Activated T-cell treated with anti-CD3 and anti-CD28 coated beads for 48 hours (primary cell): ENCODE measurements at regions not wholly inside any gene's neighbourhood (a gene's known extent, or its start where the extent isn't known, plus 50 kb on each side); places are given as distances from the start of the nearest gene placed in this dataset.

ENCODE experiments used
- DNase-seq: peaks from one replicate; pipeline ENCODE4 v3.0.0-alpha.2; 2020; ENCODE audit warnings: low read depth

DNA sequence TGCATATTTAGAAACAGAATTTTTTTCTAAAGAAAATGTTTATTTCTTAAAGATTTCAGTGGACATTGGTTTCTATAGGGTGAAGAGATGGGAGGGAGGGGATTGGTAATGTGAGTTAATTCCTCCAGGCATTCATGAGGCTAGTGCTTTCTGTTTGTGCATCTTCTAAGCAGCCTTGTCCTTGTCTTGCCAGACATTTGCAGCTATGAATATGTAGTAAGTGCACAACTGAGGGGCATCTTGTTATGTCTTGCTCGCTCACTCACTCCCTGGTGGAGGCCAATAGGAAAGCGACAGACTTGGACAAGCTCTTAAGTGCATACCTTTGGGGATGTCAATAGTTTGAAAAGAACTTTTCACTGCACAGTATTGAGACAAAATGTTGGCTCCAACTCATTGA, 92.5 kb upstream of the ATP10A start:
- no peak for DNase-seq

- no peak for DNase-seq
Measured at GRCh38 chr15:25954398-25954797, 91.3 kb upstream of the ATP10A start.

DNA sequence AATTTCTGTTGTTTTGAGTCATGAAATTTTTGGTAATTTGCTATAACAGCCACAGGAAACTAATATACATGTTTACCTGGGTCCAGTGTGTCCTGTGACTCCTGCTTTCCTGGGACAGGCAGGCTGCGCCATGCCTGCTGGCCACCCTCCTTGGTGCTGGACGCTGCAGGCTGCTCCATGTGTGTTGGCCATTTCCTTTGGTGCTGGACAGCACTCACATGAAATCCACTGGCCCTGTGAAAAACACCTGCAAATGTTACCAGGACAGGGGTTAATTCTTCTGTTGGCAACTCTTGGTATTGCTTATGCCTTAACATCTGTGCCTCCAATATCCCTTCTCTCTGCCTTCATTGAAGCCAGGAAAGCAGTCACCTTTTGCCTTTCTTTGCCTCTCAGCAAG, 86.9 kb upstream of the ATP10A start:
- DNase-seq: no peak

- no peak for DNase-seq
Measured at GRCh38 chr15:25947323-25948314, 84.5 kb upstream of the ATP10A start.

GRCh38 chr15:25946241-25946805, 83.2 kb upstream of the ATP10A start:
- no peak for DNase-seq

- DNase-seq: no peak
Measured at GRCh38 chr15:25944386-25944785, 81.3 kb upstream of the ATP10A start.

- DNase-seq: no peak
Measured at GRCh38 chr15:25943831-25944230, 80.7 kb upstream of the ATP10A start.

- DNase-seq: no peak
Measured at GRCh38 chr15:25939122-25939521, 76.0 kb upstream of the ATP10A start.

- DNase-seq: no peak
Measured at GRCh38 chr15:25937796-25938195, 74.7 kb upstream of the ATP10A start.

DNA sequence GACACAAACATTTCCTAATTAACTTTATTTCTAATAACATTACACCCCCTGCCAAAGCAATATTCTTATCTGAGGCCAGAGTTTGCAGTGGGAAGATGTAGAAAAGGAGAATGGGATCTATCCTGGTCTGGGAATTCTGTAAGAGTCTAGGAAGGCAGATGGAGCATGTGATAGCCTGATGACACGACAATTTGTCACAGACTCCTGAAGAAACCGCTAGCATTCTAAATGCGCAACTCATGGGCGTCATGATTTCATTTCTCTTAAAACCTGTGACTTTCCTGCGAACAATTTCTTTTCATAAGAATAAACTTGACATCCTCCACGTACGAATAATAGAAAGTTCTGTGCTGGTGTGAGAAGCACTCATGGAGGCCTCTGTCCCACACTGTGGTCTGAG, 72.9 kb upstream of the ATP10A start:
- no peak for DNase-seq

DNA sequence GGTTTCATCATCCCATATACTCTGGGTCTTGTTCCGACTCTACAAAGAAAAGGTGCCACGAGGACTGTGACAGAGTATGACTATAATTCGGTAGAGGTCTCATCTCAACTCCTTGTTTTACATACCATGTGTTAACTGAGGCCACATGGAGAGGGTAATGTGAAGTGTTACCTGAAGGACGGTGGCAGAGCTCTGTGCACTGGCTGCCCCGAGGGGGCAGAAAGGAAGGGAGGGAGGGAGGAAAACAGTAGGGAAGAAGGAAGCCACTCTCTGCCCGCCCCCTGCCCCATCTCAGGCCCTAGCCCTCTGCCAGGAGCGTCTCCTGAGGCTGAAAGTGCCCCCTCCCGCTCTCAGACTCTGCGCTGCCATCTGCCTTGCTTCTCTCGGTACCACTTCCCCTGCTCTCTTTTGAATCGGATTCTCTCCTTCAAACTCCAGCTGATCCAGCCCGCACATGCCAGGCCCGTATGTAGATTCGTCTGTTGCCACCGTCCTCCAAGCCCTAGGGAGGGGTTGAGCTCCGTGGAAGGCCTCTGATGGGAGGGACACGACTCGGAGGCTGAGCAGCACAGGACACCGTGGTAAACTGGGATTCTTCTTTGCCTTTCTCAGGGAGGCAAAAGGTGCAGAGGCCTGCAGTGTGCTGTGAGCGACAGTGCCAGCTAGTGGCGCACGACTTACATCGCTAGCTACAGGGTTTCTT, 70.5 kb upstream of the ATP10A start:
- peak; percentile 55 for DNase-seq

GRCh38 chr15:25932696-25933095, 69.6 kb upstream of the ATP10A start:
- DNase-seq: no peak

GRCh38 chr15:25931851-25932250, 68.7 kb upstream of the ATP10A start:
- no peak for DNase-seq

DNA sequence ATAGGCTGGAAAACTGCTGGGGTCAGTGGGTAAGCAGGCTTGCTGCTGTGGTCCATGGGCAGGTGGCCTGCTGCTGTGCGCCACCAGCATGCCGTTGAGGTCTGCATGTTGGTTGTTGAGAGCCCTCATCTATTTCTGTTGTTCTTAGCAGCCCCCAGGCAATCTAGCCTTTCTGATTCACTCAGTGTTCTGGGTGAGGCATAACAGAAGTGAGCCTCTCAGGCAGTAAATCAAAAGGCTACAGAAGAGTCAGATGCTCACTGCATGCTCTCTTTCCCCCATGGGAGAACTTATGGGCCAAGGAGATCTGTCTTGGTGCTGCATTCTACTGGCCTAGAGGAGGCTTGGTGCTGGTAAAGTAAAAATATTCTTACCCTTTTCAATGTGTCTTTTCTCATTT, 67.8 kb upstream of the ATP10A start:
- no peak for DNase-seq
